ENCODE measurements at regions not wholly inside any gene's neighbourhood (a gene's known extent, or its start where the extent isn't known, plus 50 kb on each side); places are given as distances from the start of the nearest gene placed in this dataset.

DNA sequence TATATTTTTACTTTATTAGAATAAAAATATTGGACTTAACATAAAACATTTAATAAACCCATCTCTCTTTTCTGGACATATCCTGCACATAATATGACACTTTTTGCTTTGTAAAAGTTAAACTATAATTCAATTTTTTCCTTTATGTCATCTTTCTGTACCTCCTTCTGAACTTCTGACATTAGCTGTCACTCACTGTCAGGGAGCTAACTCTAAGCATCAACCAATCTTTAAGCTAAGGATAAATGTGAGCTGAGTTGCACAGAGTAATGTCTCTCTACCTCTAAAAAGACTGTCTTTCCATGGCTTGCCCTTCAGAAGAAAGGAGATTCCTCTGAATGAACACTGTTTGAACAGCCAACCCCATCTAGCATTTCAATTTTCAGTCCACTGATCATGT, 948.6 kb upstream of the CHAC2 start:
- TF ChIP-seq, protein P1, sequence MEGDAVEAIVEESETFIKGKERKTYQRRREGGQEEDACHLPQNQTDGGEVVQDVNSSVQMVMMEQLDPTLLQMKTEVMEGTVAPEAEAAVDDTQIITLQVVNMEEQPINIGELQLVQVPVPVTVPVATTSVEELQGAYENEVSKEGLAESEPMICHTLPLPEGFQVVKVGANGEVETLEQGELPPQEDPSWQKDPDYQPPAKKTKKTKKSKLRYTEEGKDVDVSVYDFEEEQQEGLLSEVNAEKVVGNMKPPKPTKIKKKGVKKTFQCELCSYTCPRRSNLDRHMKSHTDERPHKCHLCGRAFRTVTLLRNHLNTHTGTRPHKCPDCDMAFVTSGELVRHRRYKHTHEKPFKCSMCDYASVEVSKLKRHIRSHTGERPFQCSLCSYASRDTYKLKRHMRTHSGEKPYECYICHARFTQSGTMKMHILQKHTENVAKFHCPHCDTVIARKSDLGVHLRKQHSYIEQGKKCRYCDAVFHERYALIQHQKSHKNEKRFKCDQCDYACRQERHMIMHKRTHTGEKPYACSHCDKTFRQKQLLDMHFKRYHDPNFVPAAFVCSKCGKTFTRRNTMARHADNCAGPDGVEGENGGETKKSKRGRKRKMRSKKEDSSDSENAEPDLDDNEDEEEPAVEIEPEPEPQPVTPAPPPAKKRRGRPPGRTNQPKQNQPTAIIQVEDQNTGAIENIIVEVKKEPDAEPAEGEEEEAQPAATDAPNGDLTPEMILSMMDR (IDR thresholded peaks at IDR 0.05; ENCODE audit: low read depth, low read length, poor library complexity, severe bottlenecking): no peak
- TF ChIP-seq EZH2phosphoT487 (IDR thresholded peaks at IDR 0.05; ENCODE audit: borderline replicate concordance, low read length): no peak

Measured in DOHH2 (cell line).